ENCODE measurements at regions not wholly inside any gene's neighbourhood (a gene's known extent, or its start where the extent isn't known, plus 50 kb on each side); places are given as distances from the start of the nearest gene placed in this dataset.

DNA sequence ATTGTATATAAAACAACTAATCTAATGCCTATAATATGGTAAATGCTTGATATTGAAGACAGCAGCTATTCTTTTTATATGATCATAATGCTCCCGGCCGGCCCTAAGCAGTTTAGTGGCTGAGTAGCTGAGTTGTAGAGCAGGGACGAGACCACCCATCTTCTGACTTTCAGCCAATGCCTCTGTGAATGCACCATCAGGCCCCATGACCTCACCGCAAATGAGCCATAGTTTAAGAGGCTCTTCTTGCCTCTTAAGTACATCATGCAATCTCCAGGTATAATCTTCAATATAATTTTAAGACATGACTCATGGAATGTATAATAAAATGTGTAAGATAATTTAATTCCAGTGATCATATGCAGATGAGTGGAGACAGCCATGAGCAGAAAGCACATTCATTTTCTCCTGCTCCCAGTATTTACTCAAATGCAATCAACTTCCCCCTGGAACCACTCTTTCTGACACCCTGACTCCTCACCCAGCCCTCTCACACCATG lies 78.9 kb upstream of the SNX9 start:
- TF ChIP-seq, protein P1, sequence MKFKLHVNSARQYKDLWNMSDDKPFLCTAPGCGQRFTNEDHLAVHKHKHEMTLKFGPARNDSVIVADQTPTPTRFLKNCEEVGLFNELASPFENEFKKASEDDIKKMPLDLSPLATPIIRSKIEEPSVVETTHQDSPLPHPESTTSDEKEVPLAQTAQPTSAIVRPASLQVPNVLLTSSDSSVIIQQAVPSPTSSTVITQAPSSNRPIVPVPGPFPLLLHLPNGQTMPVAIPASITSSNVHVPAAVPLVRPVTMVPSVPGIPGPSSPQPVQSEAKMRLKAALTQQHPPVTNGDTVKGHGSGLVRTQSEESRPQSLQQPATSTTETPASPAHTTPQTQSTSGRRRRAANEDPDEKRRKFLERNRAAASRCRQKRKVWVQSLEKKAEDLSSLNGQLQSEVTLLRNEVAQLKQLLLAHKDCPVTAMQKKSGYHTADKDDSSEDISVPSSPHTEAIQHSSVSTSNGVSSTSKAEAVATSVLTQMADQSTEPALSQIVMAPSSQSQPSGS (CRISPR knock-in tag; IDR thresholded peaks at IDR 0.05; ENCODE audit: borderline replicate concordance, low read depth), result no peak
- TF ChIP-seq, protein P2, sequence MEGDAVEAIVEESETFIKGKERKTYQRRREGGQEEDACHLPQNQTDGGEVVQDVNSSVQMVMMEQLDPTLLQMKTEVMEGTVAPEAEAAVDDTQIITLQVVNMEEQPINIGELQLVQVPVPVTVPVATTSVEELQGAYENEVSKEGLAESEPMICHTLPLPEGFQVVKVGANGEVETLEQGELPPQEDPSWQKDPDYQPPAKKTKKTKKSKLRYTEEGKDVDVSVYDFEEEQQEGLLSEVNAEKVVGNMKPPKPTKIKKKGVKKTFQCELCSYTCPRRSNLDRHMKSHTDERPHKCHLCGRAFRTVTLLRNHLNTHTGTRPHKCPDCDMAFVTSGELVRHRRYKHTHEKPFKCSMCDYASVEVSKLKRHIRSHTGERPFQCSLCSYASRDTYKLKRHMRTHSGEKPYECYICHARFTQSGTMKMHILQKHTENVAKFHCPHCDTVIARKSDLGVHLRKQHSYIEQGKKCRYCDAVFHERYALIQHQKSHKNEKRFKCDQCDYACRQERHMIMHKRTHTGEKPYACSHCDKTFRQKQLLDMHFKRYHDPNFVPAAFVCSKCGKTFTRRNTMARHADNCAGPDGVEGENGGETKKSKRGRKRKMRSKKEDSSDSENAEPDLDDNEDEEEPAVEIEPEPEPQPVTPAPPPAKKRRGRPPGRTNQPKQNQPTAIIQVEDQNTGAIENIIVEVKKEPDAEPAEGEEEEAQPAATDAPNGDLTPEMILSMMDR (IDR thresholded peaks at IDR 0.05), result no peak
